ENCODE measurements at regions not wholly inside any gene's neighbourhood (a gene's known extent, or its start where the extent isn't known, plus 50 kb on each side); places are given as distances from the start of the nearest gene placed in this dataset.

- Histone ChIP-seq H3K36me3 (ENCODE audit: low read depth, low read length) (no peaks in the 10 kb centered on the region), H3K4me3 (ENCODE audit: low read length) (no peak overlapping the region), H3K4me1 (ENCODE audit: insufficient read depth, low read length) (no peaks in the 10 kb centered on the region), H3K4me2 (ENCODE audit: low read length) (no peak overlapping the region), H3K9me2 (replicated peaks; ENCODE audit: low read length) (no peaks in the 10 kb centered on the region), H3K9ac (ENCODE audit: low read length) (no peak overlapping the region), H3F3A (ENCODE audit: low read length, unreplicated experiment) (no peaks in the 10 kb centered on the region), H3K9me3 (ENCODE audit: low read length) (0 out of 2 replicates have a peak, but pooled peaks cover 3% of the 10 kb centered on the region), H3K27ac (ENCODE audit: low read length) (no peak overlapping the region), H2AFZ (ENCODE audit: low read length) (no peak overlapping the region), H4K20me1 (ENCODE audit: low read length) (no peaks in the 10 kb centered on the region), H3K27me3 (ENCODE audit: low read length) (no peaks in the 10 kb centered on the region), H3K79me2 (ENCODE audit: low read length) (no peaks in the 10 kb centered on the region)
- ChIA-PET POLR2A (ENCODE audit: unreplicated experiment) (no interaction called here), CTCF (no interaction called here)
- no TSS peak for BruUV-seq (replicated peaks)
- TF ChIP-seq, protein P1, sequence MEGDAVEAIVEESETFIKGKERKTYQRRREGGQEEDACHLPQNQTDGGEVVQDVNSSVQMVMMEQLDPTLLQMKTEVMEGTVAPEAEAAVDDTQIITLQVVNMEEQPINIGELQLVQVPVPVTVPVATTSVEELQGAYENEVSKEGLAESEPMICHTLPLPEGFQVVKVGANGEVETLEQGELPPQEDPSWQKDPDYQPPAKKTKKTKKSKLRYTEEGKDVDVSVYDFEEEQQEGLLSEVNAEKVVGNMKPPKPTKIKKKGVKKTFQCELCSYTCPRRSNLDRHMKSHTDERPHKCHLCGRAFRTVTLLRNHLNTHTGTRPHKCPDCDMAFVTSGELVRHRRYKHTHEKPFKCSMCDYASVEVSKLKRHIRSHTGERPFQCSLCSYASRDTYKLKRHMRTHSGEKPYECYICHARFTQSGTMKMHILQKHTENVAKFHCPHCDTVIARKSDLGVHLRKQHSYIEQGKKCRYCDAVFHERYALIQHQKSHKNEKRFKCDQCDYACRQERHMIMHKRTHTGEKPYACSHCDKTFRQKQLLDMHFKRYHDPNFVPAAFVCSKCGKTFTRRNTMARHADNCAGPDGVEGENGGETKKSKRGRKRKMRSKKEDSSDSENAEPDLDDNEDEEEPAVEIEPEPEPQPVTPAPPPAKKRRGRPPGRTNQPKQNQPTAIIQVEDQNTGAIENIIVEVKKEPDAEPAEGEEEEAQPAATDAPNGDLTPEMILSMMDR (conservative IDR thresholded peaks at IDR 0.05; ENCODE audit: low read depth, low read length) = no peak
- no peak for TF ChIP-seq EZH2 (IDR thresholded peaks at IDR 0.05; ENCODE audit: low read length, unreplicated experiment)
- TF ChIP-seq EZH2phosphoT487 (IDR thresholded peaks at IDR 0.05; ENCODE audit: borderline replicate concordance, low read length) = no peak
- DNase-seq (no peak), ATAC-seq (no peak)
- intact Hi-C loops (cut with micrococcal nuclease) = no loop called here
Observed at GRCh38 chr2:34602262-34602661, 1003.2 kb upstream of the FAM98A start.

GRCh38 chr2:34601561-34601960, 1002.5 kb upstream of the FAM98A start:
- ChIA-PET CTCF (no interaction called here), POLR2A (ENCODE audit: unreplicated experiment) (no interaction called here)
- H4K20me1 ChIP-seq (ENCODE audit: low read length) = no peaks in the 10 kb centered on the region
- no peak overlapping the region for H3K27ac ChIP-seq (ENCODE audit: low read length)
- no peaks in the 10 kb centered on the region for H3K9me2 ChIP-seq (replicated peaks; ENCODE audit: low read length)
- H3K4me3 ChIP-seq (ENCODE audit: low read length) = no peak overlapping the region
- H3K4me1 ChIP-seq (ENCODE audit: insufficient read depth, low read length) = no peaks in the 10 kb centered on the region
- ATAC-seq (no peak), DNase-seq (no peak)
- no peaks in the 10 kb centered on the region for H3K36me3 ChIP-seq (ENCODE audit: low read depth, low read length)
- TF ChIP-seq, protein P1 (conservative IDR thresholded peaks at IDR 0.05; ENCODE audit: low read depth, low read length) = no peak
- TF ChIP-seq EZH2phosphoT487 (IDR thresholded peaks at IDR 0.05; ENCODE audit: borderline replicate concordance, low read length) (no peak), EZH2 (IDR thresholded peaks at IDR 0.05; ENCODE audit: low read length, unreplicated experiment) (no peak)
- no peaks in the 10 kb centered on the region for H3F3A ChIP-seq (ENCODE audit: low read length, unreplicated experiment)
- H3K4me2 ChIP-seq (ENCODE audit: low read length) = no peak overlapping the region
- no peaks in the 10 kb centered on the region for H3K27me3 ChIP-seq (ENCODE audit: low read length)
- H3K79me2 ChIP-seq (ENCODE audit: low read length) = no peaks in the 10 kb centered on the region
- 0 out of 2 replicates have a peak, but pooled peaks cover 3% of the 10 kb centered on the region for H3K9me3 ChIP-seq (ENCODE audit: low read length)
- no TSS peak for BruUV-seq (replicated peaks)
- intact Hi-C loops (cut with micrococcal nuclease) = no loop called here
- H3K9ac ChIP-seq (ENCODE audit: low read length) = no peak overlapping the region
- H2AFZ ChIP-seq (ENCODE audit: low read length) = no peak overlapping the region

GRCh38 chr2:34578641-34579040, 979.5 kb upstream of the FAM98A start:
- H3K4me2 ChIP-seq (ENCODE audit: low read length) = no peak overlapping the region
- no TSS peak for BruUV-seq (replicated peaks)
- POLR2A ChIA-PET (ENCODE audit: unreplicated experiment) = no interaction called here
- intact Hi-C loops (cut with micrococcal nuclease) = no loop called here
- no peak for TF ChIP-seq EZH2 (IDR thresholded peaks at IDR 0.05; ENCODE audit: low read length, unreplicated experiment)
- no peaks in the 10 kb centered on the region for H3K27me3 ChIP-seq (ENCODE audit: low read length)
- H3K4me3 ChIP-seq (ENCODE audit: low read length) = no peak overlapping the region
- H3K4me1 ChIP-seq (ENCODE audit: insufficient read depth, low read length) = no peaks in the 10 kb centered on the region
- H3K9ac ChIP-seq (ENCODE audit: low read length) = no peak overlapping the region
- no peak overlapping the region for H3K27ac ChIP-seq (ENCODE audit: low read length)
- H4K20me1 ChIP-seq (ENCODE audit: low read length) = no peaks in the 10 kb centered on the region
- H3F3A ChIP-seq (ENCODE audit: low read length, unreplicated experiment) = no peaks in the 10 kb centered on the region
- H2AFZ ChIP-seq (ENCODE audit: low read length) = no peak overlapping the region
- CTCF ChIA-PET = no interaction called here
- H3K9me2 ChIP-seq (replicated peaks; ENCODE audit: low read length) = no peaks in the 10 kb centered on the region
- no peaks in the 10 kb centered on the region for H3K9me3 ChIP-seq (ENCODE audit: low read length)
- no peaks in the 10 kb centered on the region for H3K79me2 ChIP-seq (ENCODE audit: low read length)
- peak; percentile 30 for DNase-seq
- no peaks in the 10 kb centered on the region for H3K36me3 ChIP-seq (ENCODE audit: low read depth, low read length)
- no peak for ATAC-seq
